ENCODE measurements at regions not wholly inside any gene's neighbourhood (a gene's known extent, or its start where the extent isn't known, plus 50 kb on each side); places are given as distances from the start of the nearest gene placed in this dataset.

DNA sequence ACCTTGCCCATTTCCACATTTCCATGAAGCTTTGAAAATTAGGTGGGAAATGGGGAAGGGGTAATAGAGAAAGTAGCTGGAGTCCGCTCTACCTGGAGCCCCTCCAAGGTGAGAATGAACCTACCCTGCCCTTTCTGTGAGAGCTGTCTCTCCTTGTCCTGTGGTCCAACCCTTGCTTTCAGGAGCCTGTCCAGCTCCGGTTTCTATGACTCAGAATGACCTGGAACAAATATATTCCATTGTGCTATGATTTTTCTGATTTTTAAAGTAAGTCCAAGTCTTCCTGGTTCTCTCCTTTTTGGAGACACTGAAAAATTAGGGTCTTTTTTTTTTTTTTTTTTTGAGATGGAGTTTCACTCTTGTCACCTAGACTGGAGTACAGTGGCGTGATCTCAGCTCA lies 89.1 kb upstream of the VASH1 start:
- Histone ChIP-seq H3K9me3 (no peaks in the 10 kb centered on the region), H3K27me3 (no peaks in the 10 kb centered on the region), H3K4me1 (ENCODE audit: insufficient read depth) (no peaks in the 10 kb centered on the region), H3K4me3 (no peak overlapping the region), H3K27ac (no peak overlapping the region), H3K36me3 (no peaks in the 10 kb centered on the region)
- TF ChIP-seq EP300 (IDR thresholded peaks at IDR 0.05) (no peak), CTCF (IDR thresholded peaks at IDR 0.05) (no peak), POLR2A (IDR thresholded peaks at IDR 0.05) (no peak)
- DNase-seq: no peak
- intact Hi-C loops (cut with DNase I): no loop called here
- 91 to 92% (median 92%) methylated on average over 3 of the region's 3 CpGs for WGBS, 3 donors

GRCh38 chr14:76673261-76673660 lies 88.0 kb upstream of the VASH1 start:
- Histone ChIP-seq H3K4me1 (ENCODE audit: insufficient read depth) (no peaks in the 10 kb centered on the region), H3K4me3 (no peak overlapping the region), H3K27ac (no peak overlapping the region), H3K9me3 (no peaks in the 10 kb centered on the region), H3K36me3 (no peaks in the 10 kb centered on the region), H3K27me3 (no peaks in the 10 kb centered on the region)
- WGBS, 3 donors: 89 to 95% (median 94%) methylated on average over 3 of the region's 3 CpGs
- no peak for TF ChIP-seq CTCF (IDR thresholded peaks at IDR 0.05)
- no peak for TF ChIP-seq POLR2A (IDR thresholded peaks at IDR 0.05)
- no peak for TF ChIP-seq EP300 (IDR thresholded peaks at IDR 0.05)
- intact Hi-C loops (cut with DNase I): no loop called here
- no peak for DNase-seq

- 47 to 60% (median 54%) methylated on average over 11 of the region's 11 CpGs for WGBS, 3 donors
- no peaks in the 10 kb centered on the region for H3K27me3 ChIP-seq
- H3K4me3 ChIP-seq: no peak overlapping the region
- intact Hi-C loops (cut with DNase I): no loop called here
- TF ChIP-seq CTCF (IDR thresholded peaks at IDR 0.05) (no peak), POLR2A (IDR thresholded peaks at IDR 0.05) (no peak), EP300 (IDR thresholded peaks at IDR 0.05) (no peak)
- H3K36me3 ChIP-seq: no peaks in the 10 kb centered on the region
- no peak for DNase-seq
- no peaks in the 10 kb centered on the region for H3K4me1 ChIP-seq (ENCODE audit: insufficient read depth)
- H3K27ac ChIP-seq: no peak overlapping the region
- no peaks in the 10 kb centered on the region for H3K9me3 ChIP-seq
These were observed 86.2 kb upstream of the VASH1 start for GRCh38 chr14:76675046-76675445.

GRCh38 chr14:76676539-76676938 lies 84.7 kb upstream of the VASH1 start:
- no peak overlapping the region for H3K4me3 ChIP-seq
- no peaks in the 10 kb centered on the region for H3K36me3 ChIP-seq
- no peak for DNase-seq
- H3K27ac ChIP-seq: no peak overlapping the region
- 66 to 74% (median 70%) methylated on average over 5 of the region's 5 CpGs for WGBS, 3 donors
- TF ChIP-seq CTCF (IDR thresholded peaks at IDR 0.05): no peak
- TF ChIP-seq POLR2A (IDR thresholded peaks at IDR 0.05): no peak
- TF ChIP-seq EP300 (IDR thresholded peaks at IDR 0.05): no peak
- peaks cover 2% of the 10 kb centered on the region for H3K27me3 ChIP-seq
- intact Hi-C loops (cut with DNase I): no loop called here
- H3K4me1 ChIP-seq (ENCODE audit: insufficient read depth): no peaks in the 10 kb centered on the region
- no peaks in the 10 kb centered on the region for H3K9me3 ChIP-seq

All from ovary (tissue), 7 donors.